Endodermal cell (in vitro differentiated cells): ENCODE measurements at regions not wholly inside any gene's neighbourhood (a gene's known extent, or its start where the extent isn't known, plus 50 kb on each side); places are given as distances from the start of the nearest gene placed in this dataset.

Experiments
- DNase-seq: peaks from one replicate; pipeline ENCODE4 v3.0.0-alpha.2; 2017
- H3K27ac ChIP-seq: 2 replicates; pipeline ENCODE4 v1.5.1; 2013; ENCODE audit warnings: mild to moderate bottlenecking, low read depth, low read length, moderate library complexity
- H3K27me3 ChIP-seq: 2 replicates; pipeline ENCODE4 v1.6.1; 2013; ENCODE audit warnings: mild to moderate bottlenecking, low read length, moderate library complexity; ENCODE audit not compliant: insufficient read depth, control insufficient read depth, poor library complexity, severe bottlenecking
- H3K36me3 ChIP-seq: 2 replicates; pipeline ENCODE4 v1.7.0; 2013; ENCODE audit warnings: mild to moderate bottlenecking, low read length, moderate library complexity; ENCODE audit not compliant: control insufficient read depth, insufficient read depth
- H3K4me1 ChIP-seq: one replicate; pipeline ENCODE4 v1.7.0; 2013; ENCODE audit warnings: low read length; ENCODE audit not compliant: control insufficient read depth, insufficient read depth
- H3K4me3 ChIP-seq: 2 replicates; pipeline ENCODE4 v1.5.1; 2013; ENCODE audit warnings: mild to moderate bottlenecking, low read length, moderate library complexity
- H3K9ac ChIP-seq: 2 replicates; pipeline ENCODE4 v1.6.1; 2013; ENCODE audit warnings: mild to moderate bottlenecking, low read length, moderate library complexity; ENCODE audit not compliant: poor library complexity, severe bottlenecking; ENCODE audit errors: extremely low read depth
- H3K9me3 ChIP-seq: 2 replicates; pipeline ENCODE4 v1.6.1; 2013; ENCODE audit warnings: mild to moderate bottlenecking, low read length, moderate library complexity; ENCODE audit not compliant: control insufficient read depth
- H3K27ac Mint-ChIP-seq: 2 replicates; pipeline ENCODE4 v1.8.0; 2020; ENCODE audit warnings: mixed read lengths
- H3K27me3 Mint-ChIP-seq: 2 replicates; pipeline ENCODE4 v1.8.0; 2021; ENCODE audit warnings: mild to moderate bottlenecking, mixed read lengths; ENCODE audit not compliant: insufficient read depth
- H3K36me3 Mint-ChIP-seq: 2 replicates; pipeline ENCODE4 v1.8.0; 2020; ENCODE audit warnings: low read depth, mixed read lengths
- H3K4me1 Mint-ChIP-seq: 2 replicates; pipeline ENCODE4 v1.8.0; 2020; ENCODE audit warnings: mixed read lengths
- H3K4me3 Mint-ChIP-seq: 2 replicates; pipeline ENCODE4 v1.8.0; 2020; ENCODE audit warnings: mild to moderate bottlenecking, moderate library complexity, mixed read lengths
- H3K9me3 Mint-ChIP-seq: 2 replicates; pipeline ENCODE4 v1.8.0; 2020; ENCODE audit warnings: mild to moderate bottlenecking, mixed read lengths
- CTCF ChIP-seq: fragments of 200-600 bp; sonication (generic); conservative IDR thresholded peaks from 2 replicates; pipeline ENCODE4 v1.5.0; 2021; ENCODE audit warnings: antibody characterized with exemption, mild to moderate bottlenecking
- WGBS, 2 experiments: methylation state at CpG; one replicate each; pipeline versions ENCODE4 v1.1.5 to v1.1.7; 2013; ENCODE audit warnings: missing lambda C conversion rate in 2 of 2, mixed read lengths in 1 of 2; ENCODE audit not compliant: insufficient coverage in 1 of 2, insufficient read length in 1 of 2; 5-methylcytosine and 5-hydroxymethylcytosine counted together

DNA sequence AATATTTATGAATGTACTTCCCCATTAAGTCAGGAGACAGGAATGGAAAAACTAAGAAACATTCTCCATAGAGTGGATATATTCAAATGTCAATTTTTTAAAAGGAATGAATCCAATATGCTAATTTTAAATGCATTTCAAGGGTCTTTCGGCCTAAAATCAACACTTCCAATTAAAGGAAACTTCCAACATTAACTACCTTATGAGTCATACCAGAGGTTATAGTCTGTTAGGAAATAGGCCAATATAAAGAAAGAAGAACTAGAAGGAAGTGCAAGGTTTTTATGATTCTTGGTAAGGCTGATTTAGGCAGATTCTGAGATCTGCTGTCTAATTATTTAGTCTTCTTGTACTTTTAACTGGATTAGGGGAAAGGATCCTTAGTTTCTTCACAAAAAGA is 260.1 kb upstream of the EDNRA start:
- Histone ChIP-seq H3K4me3 (no peak overlapping the region), H3K27me3 (no peaks in the 10 kb centered on the region), H3K9me3 (no peaks in the 10 kb centered on the region), H3K4me1 (no peaks in the 10 kb centered on the region), H3K27ac (no peak overlapping the region), H3K36me3 (no peaks in the 10 kb centered on the region), H3K9ac (no peak overlapping the region)
- no peak for DNase-seq
- Mint-ChIP-seq H3K27me3 (no peaks in the 10 kb centered on the region), H3K27ac (no peak overlapping the region), H3K36me3 (no peaks in the 10 kb centered on the region), H3K4me3 (no peak overlapping the region), H3K4me1 (no peaks in the 10 kb centered on the region), H3K9me3 (no peaks in the 10 kb centered on the region)
- no peak for TF ChIP-seq CTCF
- 100% methylated on average over 1 of the region's 1 CpG; no CpG with 5 or more reads in 1 of the 2 experiments for WGBS, 2 experiments

DNA sequence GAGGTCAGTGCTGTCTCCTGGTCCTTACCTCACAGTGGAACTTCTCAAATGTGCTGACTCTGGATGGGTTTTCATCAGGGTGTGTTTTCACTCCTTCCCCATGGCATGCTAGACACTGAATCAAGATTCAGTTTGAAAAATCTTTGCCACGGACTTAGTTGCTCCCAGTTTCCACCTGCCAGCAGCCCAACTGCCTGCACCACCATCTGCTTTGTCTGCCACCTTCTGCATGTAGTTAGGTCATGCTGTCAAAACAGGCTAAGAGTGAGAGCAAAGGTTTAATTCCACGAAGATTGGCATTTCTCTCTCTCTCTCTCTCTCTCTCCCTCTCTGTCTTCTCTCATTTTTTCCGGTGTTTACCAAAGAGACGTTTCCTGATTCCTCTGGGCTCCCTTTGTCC is 258.0 kb upstream of the EDNRA start:
- H3K27ac Mint-ChIP-seq, result no peak overlapping the region

DNA sequence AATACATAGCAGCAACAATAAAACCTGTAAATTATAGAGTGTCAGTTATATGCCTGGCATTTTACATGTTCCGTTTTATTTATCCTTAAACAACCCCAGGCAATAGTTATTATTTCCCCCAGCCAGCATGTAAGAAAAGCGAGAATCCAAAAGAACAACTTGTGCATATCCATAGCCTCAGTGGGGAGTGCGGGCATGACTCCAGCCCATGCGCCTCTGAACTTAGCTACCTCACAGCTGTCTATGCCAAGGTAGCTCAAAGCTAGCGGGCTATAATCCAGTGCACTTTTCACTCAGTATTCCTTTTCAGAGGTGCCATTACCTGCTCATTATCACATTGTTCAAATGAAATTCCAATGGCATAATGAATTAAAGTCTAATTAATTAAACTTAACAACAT is 257.3 kb upstream of the EDNRA start:
- H3K27ac ChIP-seq, result no peak overlapping the region
- Mint-ChIP-seq H3K27me3 (no peaks in the 10 kb centered on the region), H3K36me3 (no peaks in the 10 kb centered on the region), H3K4me1 (no peaks in the 10 kb centered on the region), H3K27ac (no peak overlapping the region), H3K9me3 (no peaks in the 10 kb centered on the region), H3K4me3 (no peak overlapping the region)
- no peak for DNase-seq
- no peak overlapping the region for H3K9ac ChIP-seq
- H3K27me3 ChIP-seq, result no peaks in the 10 kb centered on the region
- WGBS, 2 experiments, result 93% methylated on average over 5 of the region's 5 CpGs
- TF ChIP-seq CTCF, result no peak
- no peak overlapping the region for H3K4me3 ChIP-seq
- H3K36me3 ChIP-seq, result no peaks in the 10 kb centered on the region
- no peaks in the 10 kb centered on the region for H3K9me3 ChIP-seq
- no peaks in the 10 kb centered on the region for H3K4me1 ChIP-seq

More for the DNA sequence above, 258.0 kb upstream of the EDNRA start:
- no peaks in the 10 kb centered on the region for H3K9me3 Mint-ChIP-seq
- H3K4me3 Mint-ChIP-seq, result no peak overlapping the region
- H3K27me3 Mint-ChIP-seq, result no peaks in the 10 kb centered on the region
- Histone ChIP-seq H3K27ac (no peak overlapping the region), H3K4me3 (no peak overlapping the region), H3K36me3 (no peaks in the 10 kb centered on the region), H3K27me3 (no peaks in the 10 kb centered on the region), H3K9me3 (no peaks in the 10 kb centered on the region), H3K4me1 (no peaks in the 10 kb centered on the region), H3K9ac (no peak overlapping the region)
- no peak for TF ChIP-seq CTCF
- 87 to 94% methylated on average over 3 to 4 of the region's 4 CpGs for WGBS, 2 experiments
- no peak for DNase-seq
- no peaks in the 10 kb centered on the region for H3K36me3 Mint-ChIP-seq
- no peaks in the 10 kb centered on the region for H3K4me1 Mint-ChIP-seq
